Fibroblast of lung (primary cell): ENCODE measurements at regions not wholly inside any gene's neighbourhood (a gene's known extent, or its start where the extent isn't known, plus 50 kb on each side); places are given as distances from the start of the nearest gene placed in this dataset.

Experiments
- CTCF ChIP-seq, 2 donors: IDR thresholded peaks in 1 of 2; conservative IDR thresholded peaks in 1 of 2; 1 replicate in 1 of 2; 2 replicates in 1 of 2; pipeline ENCODE4 v1.5.1; 2011 to 2012; ENCODE audit warnings: low read length in 2 of 2, control low read depth in 1 of 2, inconsistent platforms in 1 of 2, low read depth in 1 of 2, mild to moderate bottlenecking in 1 of 2
- EZH2 ChIP-seq: IDR thresholded peaks from 2 replicates; pipeline ENCODE4 v1.5.1; 2012; ENCODE audit warnings: low read length, control low read depth, mild to moderate bottlenecking; ENCODE audit errors: missing control alignments

- TF ChIP-seq EZH2 (no peak), CTCF (conservative IDR thresholded peaks at IDR 0.05 in 1 of 2, IDR thresholded peaks at IDR 0.05 in 1 of 2; ENCODE audit: low read depth in 1 of 2, low read length in 2 of 2) (no peak)
Measured at GRCh38 chr16:51271156-51271701, 120.2 kb upstream of the SALL1 start.
